ENCODE measurements at regions not wholly inside any gene's neighbourhood (a gene's known extent, or its start where the extent isn't known, plus 50 kb on each side); places are given as distances from the start of the nearest gene placed in this dataset.
A peak's percentile ranks its signal among the peaks of the same experiment; 100 is the strongest.

DNA sequence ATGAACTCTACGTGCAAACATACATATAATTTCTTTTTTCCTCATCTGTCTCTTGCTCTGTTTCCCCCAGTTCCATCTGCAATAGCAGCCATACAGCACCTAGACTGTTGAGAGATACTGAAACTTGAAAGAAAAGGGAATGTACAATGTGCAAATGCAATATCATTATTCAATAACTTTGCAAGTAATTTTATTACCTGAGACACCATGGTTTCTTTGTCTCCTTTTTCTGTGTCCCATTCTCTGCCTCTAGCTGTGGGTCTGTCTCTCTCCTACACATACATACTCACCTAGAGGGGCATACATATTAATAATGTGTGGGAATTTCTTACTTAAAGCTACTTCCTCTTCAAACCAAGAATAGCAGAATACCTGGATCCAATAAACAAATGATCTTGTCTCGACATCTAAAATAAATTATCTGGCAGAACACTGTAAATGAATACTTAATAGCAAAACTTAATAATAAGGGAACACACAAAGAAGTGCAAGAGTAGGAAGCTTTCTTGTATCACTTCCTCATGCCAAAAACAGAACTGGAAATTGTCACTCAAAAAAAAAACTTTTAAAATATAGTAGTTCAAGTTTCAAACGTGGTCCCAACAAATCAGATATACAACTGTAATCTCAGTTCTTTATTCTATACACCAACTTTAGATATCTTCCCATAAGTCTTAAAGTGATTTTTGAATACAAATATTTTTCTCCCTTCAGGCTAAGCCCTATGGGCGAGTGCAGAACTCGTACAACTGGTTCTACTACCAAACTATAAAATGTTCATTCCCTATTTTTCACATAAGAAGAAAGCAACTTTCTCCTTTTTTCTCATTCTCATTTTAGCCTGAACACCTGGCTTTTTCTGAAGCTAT, 194.6 kb downstream of the NRIP1 start:
- no peak for DNase-seq (ENCODE audit: low spot score)

DNA sequence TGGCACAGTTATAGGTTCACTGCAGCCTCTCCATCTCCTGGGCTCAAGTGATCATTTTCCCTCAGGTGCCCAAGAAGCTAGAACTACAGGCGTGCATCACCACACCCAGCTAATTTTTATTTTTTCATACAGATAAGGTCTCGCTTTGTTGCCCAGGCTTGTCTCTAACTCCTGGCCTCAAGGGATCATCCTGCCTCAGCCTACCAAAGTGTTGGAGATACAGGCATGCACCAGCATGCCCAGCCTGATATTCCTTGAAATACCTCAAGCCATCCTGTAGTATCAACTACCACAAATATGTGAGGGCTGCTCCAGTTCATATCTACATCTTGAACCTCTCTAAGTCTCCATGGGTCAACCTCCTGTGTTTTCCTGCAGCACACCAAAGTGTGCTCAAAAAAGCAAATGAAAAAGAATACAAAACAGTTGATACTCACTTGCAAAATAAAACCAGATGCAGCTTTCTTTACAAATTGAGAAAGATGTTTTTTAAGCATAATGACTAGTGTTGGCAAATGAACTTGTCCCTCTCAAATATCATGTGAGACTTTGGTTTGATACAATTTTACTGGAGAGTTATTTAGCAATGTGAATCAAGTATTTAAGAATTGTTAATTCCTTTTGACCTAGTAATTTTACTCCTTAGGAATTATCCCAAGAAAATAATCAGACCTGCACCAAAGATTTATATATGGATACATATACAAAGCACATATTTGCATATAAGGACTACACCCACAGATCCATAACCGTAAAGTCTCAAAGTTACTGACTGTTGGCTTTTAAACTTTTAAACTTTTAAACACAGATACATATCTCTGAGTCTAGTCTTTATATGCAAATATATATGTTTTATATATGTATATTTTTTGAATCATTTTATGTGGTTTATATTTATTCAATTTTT, 197.7 kb downstream of the NRIP1 start:
- DNase-seq (ENCODE audit: low spot score): no peak

DNA sequence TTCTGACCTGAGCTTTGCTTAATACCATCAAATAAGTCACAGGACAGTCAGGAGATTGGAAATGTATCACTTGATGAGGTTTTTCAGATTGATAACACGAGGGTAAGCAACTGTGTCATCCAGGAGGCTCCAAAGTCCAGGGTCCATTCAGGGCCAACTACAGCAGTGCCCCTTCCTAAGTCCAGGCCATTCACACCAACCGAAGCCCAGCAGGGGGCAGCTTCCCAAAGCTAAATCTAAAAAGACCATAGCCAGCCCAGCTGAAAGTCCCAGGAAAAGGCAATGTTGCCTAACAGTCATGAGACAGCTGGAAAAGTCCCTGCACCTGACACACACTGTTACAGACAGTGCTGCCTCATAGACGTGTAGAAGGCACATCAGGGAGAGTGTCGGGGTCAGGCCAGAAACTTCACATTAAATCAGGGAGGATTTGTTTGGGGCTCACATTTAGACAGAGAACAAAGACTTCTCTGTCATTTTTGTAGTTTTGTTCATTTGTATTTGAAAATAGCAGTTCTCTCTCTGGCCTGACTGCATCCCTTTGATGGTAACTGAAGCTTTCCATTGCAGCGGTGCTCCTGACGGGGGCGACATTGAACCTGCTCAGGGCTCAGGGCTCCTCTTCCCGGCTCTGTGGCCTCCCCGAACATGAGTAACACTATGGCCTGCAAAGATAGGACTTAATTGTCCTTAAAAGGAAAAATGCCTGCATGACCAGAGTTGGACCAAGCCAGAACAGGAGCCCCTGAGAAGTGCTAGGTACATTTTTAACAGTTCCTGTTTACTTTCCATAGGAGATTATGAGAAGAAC, 200.4 kb downstream of the NRIP1 start:
- DNase-seq (ENCODE audit: low spot score): peak; percentile 49

DNA sequence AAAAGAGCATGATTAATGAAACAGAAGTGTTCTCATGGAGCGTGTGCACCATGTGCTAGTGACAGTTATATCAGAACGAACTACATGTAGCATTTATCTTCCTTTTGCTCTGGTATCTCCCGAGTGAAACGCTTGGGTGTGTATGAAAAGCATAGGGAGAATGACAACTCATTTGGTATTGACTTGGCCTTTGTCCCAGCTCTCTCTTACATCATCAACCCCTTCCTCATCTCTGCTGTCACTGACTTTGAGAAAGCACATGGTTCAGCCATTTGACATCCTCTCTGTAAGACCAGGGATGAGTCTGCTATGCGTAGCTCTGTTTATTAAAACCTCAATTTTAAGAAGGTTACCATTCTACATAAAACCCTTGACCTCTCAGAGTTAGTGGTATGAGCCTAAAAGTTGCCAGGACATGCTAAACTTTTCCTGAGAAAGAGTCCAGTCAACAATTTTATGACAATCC, 201.0 kb downstream of the NRIP1 start:
- no peak for DNase-seq (ENCODE audit: low spot score)

DNA sequence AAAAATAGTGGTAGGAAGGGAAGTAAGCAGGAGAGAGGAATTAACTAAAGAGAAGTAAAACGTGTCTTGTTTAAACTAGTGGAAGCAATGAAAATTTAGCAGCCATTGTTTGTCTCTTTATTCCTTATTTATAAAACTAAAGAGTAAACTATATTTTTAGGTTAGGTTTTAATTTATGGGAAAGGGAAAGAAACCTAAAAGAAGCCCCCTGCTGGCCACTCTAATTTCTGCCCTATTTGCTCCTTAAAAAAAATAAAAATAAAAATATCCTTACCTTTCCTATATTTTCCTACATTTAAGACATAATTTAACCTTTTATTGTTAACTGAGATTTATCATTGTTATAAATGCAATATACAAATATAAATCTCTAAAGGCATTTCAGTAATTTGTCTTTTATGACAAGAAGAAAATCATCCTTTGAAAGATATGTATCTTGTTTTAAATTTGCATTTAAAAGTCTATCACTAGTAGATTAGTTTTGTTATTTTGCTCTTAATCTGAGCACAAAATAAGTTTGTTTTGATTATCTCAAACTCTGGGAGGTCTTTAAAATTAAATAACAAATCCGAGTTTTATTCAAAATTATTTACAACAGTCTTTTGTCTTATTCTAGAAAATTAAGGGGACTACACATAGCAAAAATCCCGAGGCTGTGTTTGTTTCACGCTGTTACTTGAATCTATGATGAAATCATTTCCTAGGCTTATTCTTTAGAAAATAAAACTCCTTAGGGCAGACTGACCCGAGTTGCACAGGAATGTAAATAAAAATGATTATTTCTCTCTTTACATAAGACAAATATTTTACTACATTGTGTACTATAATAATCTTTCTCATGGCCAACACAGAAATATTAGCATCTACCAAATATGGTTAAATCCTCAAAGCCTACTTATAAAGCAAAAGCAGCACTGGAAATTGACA, 201.7 kb downstream of the NRIP1 start:
- DNase-seq (ENCODE audit: low spot score): no peak

DNA sequence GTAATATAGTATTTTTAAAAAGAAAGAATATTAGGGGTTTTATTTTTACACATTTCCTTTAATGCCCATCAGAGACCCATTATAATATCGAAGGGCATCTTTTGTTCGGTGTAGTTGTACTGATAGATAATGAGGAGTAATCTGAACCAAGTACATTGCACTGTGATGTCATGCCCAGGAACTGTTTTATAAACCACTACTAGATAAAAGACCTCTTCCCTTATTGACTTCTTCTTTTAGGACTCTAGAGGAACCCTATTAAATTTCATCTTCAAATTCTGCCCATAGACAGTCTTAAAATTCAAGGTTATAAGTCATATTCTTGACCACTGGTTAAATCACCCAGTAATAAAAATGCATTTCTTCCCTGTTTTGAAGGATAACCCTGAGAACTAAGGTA, 206.5 kb downstream of the NRIP1 start:
- no peak for DNase-seq (ENCODE audit: low spot score)

DNA sequence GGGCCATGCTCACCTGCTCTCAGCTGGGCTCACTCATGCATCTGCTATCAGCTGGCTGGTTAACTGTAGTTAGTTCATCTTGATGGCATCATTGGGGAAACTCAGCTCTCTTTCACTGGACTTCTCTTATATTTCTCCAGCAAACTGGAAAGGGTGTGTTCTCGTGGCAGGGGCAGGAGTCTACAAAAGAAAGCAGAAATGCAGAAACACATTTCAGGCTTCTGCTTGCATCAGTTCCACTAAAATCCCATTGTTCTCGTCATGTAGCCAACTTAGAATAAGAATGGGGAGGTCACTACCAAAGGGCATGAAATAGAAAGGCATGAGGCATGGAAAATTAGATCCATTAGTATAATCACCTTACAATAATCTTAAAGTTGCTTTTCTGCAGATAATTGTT, 207.3 kb downstream of the NRIP1 start:
- no peak for DNase-seq (ENCODE audit: low spot score)

DNA sequence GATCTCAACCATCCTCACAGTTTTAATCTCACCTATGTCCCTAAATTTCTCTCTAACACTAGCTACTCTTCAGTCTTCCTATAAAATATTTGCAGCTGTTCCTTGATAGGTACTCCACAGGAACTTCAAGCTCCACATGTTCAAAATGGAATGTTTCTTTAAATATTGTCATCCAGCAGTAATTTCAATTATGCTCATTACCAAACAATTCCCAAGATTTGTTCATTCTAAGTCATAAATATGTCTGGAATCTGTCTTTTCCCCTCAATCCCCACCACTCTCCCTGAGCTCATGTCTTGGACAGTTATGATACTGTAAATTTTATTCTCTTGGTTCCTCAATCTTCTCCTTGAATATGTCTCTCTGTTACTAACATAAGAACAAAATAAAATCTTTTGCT, 214.4 kb downstream of the NRIP1 start:
- no peak for DNase-seq (ENCODE audit: low spot score)

DNA sequence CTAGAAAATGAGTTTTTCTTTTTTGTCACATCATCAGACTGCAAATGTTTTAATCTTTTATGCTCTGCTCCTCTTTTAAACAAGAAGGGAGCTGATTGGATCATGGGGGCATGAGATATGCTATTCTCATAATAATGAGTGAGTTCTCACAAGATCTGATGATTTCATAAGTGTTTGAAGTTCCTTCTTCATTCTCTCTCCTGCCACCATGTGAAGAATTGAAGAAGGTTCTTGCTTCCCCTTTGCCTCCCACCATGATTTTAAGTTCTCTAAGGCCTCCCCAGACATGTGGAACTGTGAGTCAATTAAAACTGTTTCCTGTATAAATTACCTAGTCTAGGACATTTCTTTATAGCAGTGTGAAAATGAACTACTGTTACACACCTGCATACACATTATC, 218.2 kb downstream of the NRIP1 start:
- no peak for DNase-seq (ENCODE audit: low spot score)

DNA sequence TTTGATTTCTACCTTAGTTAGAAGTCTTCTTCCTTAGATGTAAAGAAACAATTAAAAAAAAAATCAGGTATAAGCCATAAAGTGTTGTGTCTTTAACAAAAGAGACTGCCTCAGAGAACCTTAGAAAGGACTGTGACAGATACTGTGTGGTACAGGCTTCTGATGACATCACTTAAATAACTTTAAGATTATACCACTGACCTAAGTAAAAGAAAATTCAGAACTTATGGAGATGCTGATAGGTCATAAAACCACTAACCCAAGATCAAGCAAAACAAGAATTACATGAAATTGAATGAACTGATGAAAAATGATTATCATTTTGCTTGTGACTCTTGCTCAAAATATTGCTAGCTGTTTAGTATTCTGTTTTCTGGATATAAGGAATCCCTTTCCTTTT, 220.8 kb downstream of the NRIP1 start:
- DNase-seq (ENCODE audit: low spot score): no peak

DNA sequence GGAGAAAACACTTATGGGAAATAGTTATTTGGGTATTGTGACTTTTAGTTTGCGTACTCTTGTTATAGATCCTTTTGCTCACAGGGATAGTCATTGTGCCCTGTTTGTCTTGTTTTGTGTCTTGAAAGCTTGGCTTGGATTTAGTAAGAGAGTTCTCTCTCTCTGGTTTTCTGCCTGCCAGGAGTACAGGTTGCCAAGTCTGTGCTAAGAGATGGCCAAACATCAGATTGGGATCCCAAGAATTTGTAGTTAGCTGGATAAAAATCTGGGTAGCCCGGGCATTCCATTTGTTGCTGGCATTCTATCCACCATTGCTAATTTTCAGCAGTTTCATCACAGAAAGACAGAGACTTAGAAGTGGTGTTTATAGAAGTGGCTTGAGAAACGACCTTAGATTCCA, 222.2 kb downstream of the NRIP1 start:
- DNase-seq (ENCODE audit: low spot score): no peak

DNA sequence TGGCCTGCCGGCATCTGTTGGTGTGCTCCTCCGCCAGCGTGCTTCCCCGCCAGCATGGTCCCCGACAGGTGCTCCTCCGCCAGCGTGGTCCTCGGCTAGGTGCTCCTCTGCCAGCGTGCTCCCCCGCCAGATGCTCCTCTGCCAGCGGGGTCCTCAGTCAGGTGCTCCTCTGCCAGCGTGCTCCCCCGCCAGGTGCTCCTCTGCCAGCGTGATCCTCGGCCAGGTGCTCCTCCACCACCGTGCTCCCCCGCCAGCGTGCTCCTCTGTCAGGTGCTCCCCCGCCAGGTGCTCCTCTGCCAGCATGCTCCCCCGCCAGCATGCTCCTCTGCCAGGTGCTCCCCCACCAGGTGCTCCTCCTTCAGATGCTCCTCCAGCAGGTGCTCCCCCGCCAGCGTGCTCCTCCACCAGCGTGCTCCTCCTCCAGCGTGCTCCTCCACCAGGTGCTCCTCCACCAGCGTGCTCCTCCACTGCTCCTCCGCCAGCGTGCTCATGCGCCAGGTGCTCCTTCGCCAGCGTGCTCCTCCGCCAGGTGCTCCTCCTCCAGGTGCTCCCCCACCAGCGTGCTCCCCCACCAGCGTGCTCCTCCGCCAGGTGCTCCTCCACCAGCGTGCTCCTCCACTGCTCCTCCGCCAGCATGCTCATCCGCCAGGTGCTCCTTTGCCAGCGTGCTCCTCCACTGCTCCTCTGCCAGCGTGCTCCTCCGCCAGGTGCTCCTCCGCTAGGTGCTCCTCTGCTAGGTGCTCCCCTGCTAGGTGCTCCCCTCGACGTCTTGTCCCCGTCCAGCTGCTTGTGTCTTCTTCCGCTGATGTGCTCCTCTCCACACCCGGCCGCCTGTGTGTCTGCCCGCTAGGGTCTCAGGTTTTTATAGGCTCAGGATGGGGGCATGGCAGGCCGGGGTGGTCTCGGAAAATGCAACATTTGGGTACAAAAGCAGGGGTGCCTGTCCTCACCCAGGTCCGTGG, 223.0 kb downstream of the NRIP1 start:
- DNase-seq (ENCODE audit: low spot score): no peak

DNA sequence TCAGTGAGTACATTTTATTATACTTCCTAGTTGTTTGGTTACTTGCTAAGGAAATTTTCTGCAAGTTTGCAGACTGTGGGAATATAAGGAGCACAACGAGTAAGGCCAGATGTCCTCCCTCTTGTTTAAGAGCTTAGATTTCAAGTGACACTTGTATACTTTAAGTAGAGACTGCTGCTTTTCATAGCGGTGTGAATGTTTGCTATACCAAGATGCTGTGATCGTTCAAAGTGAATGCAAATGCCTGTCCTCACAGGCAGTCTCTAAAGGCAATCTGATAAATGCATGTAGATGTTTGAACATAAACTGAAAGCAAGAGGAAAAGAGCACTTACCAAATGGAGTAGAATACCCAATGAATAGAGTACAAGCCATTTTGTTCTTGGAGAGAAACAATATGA, 226.4 kb downstream of the NRIP1 start:
- DNase-seq (ENCODE audit: low spot score): no peak

DNA sequence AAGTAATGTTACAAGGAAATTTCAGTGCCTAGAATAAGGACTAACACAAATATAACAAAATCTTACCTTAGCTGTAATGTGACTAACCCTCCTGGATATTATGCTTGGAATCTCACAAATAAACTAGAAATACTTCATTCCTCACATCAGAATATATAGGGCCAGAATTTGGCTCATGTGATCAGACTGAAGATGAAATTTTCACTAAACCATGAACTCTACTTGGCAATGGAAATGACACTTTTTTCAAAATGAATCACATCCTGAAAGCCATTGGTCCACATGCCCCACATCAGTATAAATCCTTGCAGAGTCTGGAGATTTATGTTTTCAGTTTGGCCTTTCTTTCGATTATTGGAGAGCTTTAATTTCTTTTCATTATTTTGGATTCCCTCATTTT, 227.8 kb downstream of the NRIP1 start:
- no peak for DNase-seq (ENCODE audit: low spot score)

DNA sequence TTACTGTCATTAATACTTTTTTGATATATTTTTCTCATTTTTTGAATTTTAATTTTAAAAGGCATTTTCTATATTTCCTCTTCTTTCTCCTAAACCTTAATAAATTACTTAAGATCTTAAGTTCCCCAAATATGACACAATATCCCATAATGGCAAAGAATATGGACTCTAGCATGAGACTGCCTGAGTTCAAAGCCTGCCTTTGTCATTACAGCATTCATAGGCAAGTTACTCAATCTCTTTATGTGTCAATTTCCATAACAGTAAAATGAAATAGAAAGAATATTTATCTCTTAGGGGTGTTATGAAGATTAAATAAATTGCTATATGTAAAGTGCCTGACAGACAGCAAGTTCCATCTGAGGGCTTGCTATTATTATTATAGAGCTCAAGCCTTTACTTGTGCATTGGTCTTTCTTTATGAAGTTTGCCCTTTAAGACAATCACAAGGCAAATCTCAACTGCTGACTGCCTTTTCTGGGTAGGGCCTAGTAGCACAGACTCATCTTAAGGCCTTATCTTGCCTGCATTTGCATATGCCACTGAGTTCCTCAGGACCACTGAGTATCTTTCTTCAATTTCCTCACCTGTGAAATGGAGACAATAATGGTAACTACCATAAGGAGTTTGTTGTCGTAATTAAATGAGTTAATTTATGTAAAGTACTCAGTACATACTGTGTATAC, 231.0 kb downstream of the NRIP1 start:
- DNase-seq (ENCODE audit: low spot score): no peak

DNA sequence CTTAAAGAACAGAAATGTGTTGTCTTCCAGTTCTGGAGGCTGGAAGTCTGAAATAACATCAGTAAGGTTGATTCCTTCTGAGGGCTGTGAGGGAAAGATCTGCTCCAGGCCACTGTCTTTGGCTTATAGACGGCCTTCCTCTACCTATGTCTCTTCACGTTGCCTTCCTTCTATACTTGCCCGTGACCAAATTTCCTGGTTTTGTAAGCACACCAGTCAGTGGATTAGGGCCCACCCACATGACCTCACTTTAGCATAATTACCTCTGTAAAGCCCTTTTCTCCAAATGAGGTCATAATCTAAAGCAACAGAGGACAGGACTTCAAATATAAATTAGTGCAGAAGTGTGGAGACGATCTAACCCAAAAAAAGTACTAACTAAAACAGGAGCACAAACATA, 231.6 kb downstream of the NRIP1 start:
- DNase-seq (ENCODE audit: low spot score): no peak

DNA sequence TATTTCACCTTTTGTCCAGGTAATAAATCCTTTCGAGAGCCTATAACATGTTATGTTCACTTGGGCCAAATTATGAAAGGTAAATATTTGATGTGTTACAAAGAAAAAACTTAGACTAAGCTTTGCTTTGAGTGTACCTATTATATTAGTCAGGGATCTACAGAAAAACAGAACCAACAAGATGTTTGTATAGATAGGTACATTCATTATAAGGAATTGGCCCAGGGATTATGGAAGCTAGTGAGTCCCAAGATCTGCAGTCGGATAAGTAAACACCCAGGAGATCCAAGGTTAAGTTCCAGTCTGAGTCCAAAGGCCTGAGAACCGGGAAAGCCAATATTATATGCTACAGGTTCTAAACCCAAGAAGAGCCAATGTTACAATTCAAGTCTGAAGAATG, 234.5 kb downstream of the NRIP1 start:
- no peak for DNase-seq (ENCODE audit: low spot score)

DNA sequence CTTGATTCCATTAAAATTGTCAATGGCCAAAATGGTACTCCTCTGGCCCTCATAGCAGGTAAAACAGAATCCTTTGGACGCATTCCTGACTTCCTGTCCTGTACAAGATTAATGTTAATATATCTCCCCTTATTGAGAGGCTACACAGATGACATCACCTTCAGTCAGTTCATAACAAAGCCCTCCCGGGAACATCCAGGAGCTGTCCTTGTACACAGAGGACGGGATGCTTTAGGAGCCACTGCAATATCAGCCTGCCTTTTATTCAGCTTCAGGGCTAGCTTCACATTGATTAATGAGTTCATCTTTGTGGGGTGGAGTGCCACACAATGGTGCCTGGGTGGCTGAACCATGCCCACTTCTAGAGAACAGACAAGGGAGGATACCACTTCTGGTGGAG, 235.1 kb downstream of the NRIP1 start:
- DNase-seq (ENCODE audit: low spot score): no peak

DNA sequence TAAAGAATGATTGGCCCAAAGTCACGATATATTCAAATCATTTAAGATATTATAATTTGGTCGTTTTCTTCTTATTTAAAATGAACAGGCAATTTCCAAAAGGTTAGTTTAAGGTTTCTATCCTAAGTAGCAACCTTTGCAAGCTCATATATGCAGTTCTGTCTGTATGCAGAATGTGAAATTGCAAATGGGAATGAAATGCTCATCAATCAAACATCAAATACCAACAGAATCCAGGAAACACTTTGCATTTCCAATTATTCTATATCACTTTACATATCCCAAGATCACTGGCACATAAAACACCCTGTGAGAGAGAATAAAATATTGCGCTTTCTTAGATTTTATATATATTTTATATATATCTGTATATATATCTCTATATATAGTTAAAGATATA, 237.3 kb downstream of the NRIP1 start:
- DNase-seq (ENCODE audit: low spot score): no peak

Measured in COLO829 (cell line).